GM18511 (cell line): ENCODE measurements at regions not wholly inside any gene's neighbourhood (a gene's known extent, or its start where the extent isn't known, plus 50 kb on each side); places are given as distances from the start of the nearest gene placed in this dataset.
"Not testable (repeated sequence)": the region's sequence is repeated elsewhere in the genome, so short reads cannot be mapped to it uniquely, and the experiment has no call there.

Source experiments
- ATAC-seq: cut with Tn5 transposase; IDR thresholded peaks from one replicate; pipeline ENCODE4 v1.9.1; 2021; ENCODE audit warnings: mild to moderate bottlenecking, moderate library complexity; ENCODE audit not compliant: unreplicated experiment

DNA sequence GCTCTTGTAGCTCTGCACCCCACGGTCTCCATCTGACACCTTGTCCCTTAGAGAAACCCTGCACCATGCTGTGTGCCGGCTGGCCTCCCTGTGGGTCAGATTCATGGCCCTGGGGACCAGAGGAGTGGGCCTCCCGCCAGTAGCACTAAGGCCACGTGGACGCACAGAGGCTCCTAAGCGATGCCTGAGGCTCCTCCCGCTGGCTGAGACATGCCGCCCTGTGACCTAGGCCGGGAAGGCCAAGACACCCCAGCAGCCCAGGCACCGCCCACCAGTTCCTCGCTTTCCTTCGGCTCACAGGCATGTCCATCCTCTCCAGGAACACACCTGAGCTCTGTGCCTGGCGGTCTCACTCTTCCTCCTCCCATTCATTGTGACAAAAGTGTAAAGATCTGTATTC, 311.0 kb downstream of the THBS2 start:
- ATAC-seq: no peak

DNA sequence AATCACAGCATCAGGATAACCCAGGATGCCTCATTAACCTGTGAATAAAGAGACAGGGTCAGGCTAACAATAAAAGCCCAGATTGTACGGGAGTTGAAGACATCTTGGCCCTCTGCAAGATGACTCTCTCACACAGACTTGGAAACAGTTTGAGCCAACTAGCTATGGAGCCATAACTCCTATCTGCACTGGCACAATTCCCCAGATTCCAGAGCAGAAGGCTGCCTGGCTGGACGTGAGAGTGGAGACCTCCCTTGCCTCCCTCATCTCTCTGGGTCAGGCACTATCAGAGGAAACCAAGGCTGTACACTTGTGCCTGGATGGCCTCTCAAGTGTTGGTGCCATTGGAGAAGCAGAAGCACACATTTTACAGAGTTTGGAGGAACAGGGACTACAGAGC, 312.6 kb downstream of the THBS2 start:
- ATAC-seq: no peak

DNA sequence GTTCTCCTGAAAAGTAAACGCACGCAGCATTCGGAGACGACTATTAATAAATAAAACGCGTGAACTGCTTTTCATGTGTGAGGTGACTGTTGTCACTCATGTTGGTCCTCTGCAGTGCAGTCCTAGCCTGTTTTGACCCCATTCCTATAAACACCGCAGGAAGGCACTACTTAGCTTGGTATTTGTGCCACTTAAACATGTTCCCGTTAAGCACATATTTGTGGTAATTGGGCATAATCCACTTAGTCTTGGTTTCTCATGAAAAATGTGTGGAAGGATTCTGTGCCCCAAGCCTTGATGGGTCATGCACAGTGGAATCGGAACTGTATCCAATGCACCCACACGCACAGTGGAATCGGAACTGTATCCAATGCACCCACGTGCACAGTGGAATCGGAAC, 313.9 kb downstream of the THBS2 start:
- no peak for ATAC-seq

DNA sequence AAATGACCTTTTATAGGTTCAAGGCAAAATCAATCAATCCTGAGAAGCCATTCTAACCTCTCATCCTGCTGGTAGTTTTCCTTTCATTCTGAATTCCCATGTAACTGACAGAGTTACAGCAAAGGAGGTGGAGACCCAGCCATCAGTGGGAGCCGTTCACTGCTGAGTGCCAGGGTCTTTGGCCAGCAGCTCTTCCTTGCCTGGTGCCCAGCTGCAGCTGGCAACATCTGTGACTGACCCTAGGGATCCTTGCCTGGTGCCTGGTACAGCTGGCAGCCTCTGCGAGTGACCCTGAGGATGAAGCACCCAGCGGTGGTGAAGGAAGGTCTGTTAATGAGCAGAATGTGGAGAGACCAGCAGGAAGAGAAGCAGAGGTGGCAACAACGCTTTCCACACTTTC, 314.6 kb downstream of the THBS2 start:
- no peak for ATAC-seq

DNA sequence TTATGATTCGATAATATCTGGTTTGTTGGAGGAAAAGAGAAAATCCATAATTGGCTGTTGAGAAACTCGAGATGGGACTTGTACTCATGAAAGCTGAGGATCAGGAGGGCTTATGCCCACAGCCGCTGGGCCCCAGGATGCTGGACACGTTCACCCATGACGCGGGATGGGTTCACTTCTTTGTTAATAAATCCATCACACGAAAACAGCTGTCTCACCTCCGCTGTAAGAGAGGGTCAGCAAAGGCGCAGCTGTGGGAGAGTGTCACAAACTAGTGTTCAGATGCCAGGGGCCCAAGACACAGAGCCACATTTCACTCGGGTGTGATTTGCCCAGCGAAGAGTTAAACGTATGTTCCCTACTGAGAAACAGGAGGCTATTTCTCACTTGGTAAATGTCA, 315.1 kb downstream of the THBS2 start:
- ATAC-seq: no peak

DNA sequence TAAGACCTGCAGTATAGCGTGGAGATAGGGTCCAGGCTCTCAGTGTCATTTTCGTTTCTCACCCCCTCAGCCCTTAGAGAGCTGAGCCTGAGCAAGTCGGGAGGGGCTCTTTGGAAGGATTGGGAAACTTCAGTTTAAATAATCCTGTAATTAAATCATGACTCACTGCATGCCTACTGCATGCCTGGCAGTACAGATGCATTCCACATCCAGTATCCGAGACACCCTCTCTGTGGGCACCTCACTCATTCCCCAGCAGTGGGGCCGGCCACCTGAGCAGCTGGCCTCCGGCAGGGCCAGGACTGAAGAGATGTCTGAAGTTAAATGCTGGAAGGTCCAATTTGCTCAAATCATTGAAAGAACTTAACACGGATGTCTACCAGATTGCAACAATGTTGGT, 316.6 kb downstream of the THBS2 start:
- no peak for ATAC-seq

DNA sequence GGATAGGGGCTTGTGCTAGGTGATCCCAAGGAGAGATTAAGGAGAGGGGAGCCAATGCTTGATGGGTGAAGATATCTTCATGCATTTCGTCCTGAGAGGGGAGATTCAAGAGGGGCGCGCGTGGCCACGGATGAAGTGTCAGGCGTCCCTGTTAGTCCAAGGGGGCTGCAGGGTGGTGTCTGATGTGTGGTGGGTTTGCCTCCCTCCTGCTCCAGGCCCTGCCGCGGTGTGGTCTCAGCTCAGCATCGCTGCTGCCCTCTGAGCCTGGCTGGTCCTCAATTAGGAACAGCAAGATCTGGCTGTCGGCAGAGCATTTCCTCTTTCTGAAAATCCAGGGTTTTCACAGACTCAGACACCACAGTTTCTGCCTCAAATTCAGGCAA, 318.0 kb downstream of the THBS2 start:
- no peak for ATAC-seq

DNA sequence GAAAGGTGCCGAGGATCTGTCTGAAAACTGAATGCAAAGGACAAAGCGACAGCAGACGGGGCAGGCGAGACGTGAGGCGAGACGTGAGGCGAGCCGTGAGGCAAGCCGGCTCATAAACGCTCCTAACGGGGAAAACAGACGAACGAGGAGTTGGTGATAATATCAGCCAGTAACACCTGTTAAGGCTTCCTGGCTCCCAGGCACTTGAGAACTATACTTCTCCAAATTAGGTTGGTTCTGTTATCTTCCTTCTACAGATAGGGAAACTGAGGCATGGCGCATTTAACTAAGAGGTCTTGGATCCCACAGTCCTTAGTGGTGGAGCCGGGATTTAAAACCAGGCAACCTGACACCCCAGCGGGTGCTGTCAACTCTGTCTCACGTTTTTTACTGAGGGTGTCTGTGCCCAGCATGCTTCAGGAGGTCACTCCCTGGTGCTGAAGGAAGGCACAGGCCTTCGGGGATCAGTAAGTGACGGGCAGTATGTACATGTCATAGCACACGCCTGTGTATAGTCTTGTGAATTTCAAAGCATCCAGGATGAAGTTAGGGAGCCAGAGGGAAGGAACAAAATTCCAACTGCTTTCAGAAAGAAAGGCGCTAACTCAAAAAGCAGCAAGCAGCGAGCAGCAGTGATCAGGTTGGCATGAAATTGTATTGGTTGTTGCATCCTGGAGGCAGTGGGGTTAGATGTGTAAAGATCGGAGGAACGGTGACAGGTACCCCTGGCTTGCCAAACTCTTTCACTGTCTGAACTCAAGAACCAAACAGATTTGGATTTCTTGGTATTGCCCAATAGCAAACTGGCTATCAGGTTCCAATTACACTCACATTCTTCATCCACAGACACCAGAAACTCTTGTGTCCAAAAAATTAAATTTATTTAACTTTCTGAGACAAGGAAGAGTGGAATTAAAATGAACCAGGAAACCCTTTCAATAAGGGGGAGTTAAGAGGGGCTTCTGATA, 318.7 kb downstream of the THBS2 start:
- ATAC-seq: no peak

DNA sequence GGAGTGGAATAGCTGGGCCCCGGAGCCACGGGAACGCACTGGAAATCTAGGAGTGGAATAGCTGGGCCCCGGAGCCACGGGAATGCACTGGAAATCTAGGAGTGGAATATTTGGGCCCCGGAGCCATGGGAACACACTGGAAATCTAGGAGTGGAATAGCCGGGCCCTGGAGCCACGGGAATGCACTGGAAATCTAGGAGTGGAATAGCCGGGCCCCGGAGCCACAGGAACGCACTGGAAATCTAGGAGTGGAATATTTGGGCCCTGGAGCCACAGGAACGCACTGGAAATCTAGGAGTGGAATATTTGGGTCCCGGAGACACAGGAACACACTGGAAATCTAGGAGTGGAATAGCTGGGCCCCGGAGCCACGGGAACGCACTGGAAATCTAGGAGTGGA, 321.5 kb downstream of the THBS2 start:
- not testable (repeated sequence) for ATAC-seq

DNA sequence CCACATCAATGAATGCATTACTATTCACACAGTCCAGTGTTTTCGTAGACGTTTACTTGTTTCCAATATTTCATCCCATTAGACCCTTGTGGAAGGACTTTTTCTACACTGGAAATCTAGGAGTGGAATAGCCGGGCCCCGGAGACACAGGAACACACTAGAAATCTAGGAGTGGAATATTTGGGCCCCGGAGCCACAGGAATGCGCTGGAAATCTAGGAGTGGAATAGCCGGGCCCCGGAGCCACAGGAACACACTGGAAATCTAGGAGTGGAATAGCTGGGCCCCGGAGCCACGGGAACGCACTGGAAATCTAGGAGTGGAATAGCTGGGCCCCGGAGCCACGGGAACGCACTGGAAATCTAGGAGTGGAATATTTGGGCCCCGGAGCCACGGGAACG, 322.6 kb downstream of the THBS2 start:
- not testable (repeated sequence) for ATAC-seq

DNA sequence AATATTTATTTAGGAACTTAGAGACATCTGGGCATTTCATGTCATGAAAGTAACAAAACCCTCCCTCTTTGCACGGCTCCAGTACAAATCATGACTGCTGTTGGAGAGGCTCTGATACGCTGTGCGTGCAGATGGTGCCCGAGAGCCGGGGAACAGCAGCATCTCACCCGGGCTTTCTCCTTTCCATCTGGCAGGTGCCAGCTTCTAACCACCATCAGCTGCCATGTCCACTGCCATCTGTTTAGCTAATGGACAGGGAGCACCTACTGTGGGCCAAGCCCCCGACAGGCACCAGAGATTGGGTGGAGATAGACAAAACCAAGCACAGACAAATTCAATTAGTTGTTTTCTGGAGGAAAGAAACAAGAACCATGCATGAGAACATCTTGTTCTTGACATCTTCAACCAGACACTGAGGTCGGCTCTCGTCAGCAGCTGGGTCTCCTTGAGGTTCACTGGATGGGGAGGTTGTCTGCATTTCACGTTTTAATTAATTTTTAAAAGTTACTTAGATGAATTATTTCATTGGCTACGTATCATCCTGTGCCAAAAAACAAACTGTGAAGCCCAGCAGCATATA, 323.7 kb downstream of the THBS2 start:
- ATAC-seq: no peak

DNA sequence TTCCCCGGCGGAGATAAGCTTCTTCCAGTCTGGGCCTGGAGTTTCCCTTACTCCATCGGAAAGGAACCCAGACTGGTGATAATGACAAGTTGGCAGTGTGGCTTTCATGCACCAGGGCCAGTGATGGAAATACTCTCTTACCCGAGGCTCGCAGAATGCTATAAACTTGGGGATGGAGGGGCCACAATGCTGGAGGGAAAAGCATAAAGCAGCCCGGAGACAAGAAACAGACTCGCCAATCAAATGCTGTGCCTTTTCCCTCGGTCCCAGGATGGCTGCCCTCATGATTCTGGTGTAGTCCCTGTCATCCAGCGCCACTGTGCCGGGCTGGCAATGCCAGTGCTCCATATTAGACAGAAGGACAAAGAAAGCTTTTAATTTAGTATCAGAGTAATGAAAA, 325.6 kb downstream of the THBS2 start:
- ATAC-seq: no peak

DNA sequence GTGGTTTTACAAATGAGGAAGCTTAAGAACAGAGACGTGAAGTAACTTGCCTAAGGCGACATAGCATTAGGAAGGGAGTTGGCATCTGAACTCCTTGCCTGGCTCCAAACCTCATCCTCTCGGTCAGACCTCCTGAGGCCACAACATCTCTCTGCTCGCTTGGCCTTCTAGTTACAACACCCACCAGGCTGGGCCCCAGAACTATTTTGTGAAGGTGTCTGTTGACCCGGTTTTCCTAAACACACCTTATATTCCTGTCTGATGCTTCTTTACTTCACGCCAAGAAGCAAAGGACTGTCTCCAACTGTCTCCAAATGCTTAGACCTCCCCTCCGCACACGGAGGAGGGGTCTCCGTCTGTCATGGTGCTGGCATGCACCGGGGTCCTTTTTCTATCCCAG, 326.6 kb downstream of the THBS2 start:
- no peak for ATAC-seq

DNA sequence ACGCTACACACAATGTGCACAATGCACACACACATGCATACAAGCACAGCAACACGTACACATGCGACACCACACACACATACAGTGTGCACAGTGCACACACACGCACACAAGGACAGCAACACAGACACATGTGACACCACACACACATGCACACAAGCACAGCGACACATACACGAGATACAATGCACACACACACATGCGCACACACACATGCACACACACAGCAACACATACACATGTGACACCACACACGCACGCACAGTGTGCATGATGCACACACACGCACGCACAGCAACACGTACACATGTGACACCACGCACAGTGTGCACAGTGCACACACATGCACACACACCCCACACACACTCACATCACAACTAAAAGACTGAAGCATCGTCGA, 327.3 kb downstream of the THBS2 start:
- no peak for ATAC-seq

DNA sequence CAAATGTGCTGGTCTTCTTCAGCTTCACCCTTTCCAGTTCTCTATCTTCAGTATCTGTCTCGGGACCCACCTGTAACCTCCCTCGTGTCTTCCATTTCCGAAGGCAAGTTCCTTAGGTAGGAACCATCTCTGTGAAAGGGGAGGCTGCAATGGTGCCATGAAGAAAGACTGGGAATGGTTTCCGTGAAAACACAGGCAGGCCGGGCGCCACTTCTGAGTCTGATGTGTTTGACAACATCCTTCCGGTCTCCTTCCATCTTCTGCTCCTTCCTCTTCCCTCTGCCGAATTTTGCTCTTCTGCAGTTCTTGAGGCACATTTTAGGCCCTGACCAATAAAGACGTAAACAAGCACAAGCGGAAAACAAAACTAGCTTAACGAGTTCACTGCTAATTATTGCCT, 328.0 kb downstream of the THBS2 start:
- ATAC-seq: no peak

DNA sequence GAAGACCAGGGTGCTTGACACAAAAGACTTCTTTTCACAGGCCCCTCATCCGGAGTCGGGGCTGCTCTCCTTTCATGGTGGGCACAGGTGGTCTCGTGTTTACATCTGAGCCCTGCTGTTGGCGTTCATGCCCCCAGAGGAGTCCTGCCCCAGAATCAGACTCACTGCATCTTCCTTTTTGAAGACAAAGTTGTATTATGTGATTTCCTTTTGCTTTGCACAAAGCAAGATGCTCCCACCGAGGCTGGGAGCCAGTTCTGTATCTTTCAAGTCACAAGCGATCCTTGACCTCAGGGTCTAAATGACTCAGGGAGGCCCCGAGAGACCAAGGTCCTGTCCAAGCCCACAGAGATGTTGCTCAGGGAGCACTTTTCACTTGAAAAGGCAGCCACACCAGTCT, 330.5 kb downstream of the THBS2 start:
- ATAC-seq: no peak

DNA sequence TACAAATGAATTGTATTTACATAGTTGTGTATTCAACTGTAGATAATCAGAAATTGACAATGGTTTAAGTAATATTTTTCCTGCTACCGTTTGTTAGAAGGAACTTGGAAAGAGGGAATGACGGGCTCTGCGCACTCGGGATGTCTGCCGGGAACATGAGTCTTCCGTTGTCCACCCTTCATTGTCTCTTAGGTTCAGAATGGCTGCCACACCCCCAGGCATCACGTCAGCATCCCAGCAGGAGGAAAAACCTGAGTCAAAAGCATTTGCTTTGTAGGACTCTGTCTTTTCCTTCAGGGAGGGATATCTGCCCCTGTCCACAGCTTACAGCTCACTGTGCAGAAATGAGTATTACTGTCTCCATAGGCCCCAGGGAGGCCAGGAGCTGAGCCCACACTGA, 331.2 kb downstream of the THBS2 start:
- ATAC-seq: no peak

DNA sequence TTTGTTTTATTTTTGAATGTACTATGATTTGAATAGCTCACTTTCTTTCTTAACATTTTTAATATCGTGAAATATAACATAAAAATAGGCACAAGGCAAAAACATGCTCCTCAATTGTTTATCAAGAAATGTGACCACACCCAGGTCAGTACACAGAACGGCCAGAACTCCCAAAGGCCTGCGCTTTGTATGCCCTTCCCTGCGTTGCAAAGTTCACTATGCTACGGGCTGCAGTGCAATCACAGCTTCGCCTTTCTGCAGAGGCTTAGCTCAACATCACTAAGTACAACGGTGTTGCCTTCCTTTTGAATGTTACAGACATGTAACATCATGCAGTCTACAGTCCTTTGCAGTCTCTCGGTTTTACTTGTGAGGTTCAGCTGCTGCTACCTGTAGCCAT, 333.4 kb downstream of the THBS2 start:
- ATAC-seq: no peak

DNA sequence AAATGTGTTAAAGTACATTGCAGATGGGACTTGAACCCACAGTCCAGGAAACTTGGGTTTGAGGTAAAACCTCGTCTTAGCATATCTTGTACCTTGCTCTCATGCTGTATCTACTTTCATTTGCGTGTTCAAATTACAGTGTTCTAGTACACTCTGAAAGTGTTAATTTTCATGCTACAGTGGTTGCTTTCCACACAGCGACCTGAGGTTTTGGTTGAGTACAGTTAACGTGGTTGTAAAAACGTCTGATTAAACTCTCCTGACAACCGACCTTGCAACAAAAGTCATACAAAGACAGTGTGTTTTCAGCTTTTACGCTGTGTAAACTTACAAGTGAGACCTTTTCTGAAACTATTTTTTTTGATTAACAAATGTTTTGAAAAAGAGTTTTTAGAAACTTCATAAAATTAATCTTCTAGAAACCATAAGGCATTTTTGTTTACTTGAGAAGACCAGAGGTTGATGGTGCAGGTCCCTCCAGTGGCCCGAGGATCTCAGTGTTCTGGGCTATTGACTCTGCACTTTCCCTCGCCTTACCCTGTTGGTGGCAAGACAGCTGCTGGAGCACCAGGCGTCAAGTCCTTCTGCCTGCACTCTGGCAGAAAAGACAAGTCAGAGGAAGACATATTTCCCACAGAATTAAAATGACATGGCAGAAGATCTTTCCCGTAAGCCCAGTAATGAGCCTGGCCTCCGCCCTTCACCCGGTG, 334.0 kb downstream of the THBS2 start:
- no peak for ATAC-seq

DNA sequence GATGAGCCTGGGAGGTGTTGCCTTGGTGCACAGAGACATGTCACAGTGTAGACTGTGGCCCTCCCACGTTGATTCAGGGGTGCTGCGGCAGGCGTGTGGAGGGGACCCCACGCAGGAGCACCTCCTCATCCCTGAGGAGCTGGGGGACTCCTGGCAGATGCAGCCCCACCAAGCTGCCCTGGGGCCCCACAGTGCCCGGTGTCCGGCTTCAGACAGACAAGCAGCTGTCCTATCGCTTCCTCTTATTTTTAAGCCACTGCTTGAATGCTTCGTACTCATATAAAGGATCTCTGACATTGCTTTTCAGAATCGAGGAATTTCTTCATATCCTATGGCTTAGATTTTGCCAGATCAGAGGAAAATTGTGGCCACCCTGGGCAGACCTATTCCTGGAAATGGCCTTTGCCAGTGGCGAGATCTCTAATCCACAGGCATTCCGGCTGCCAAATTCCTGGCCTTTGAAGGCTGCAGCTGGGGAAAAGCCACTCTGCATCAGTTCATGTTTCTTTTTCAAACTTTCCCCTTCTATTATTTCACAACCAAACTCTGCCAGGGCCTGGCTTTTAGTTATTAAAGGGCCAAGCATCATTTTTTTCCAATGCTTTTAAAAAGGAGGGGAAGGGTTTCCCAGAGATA, 337.0 kb downstream of the THBS2 start:
- ATAC-seq: no peak

DNA sequence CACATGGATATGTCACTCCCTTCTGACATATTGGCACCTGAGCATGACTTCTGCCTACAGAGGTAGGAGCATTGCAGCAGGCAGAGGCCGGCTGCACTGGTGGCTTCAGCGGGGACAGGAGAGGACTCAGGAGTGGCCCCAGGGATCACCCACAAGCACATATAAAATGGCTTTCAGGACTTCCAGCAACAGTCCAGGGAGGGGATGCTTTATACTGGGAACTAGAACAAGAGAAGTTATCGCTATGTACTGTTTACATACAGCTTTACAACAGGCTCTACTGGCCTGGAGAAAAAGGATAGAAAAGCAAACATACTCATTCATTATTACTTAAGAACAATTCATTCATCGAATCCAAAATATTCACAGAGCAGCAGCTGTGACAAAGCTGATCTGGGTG, 337.8 kb downstream of the THBS2 start:
- no peak for ATAC-seq

DNA sequence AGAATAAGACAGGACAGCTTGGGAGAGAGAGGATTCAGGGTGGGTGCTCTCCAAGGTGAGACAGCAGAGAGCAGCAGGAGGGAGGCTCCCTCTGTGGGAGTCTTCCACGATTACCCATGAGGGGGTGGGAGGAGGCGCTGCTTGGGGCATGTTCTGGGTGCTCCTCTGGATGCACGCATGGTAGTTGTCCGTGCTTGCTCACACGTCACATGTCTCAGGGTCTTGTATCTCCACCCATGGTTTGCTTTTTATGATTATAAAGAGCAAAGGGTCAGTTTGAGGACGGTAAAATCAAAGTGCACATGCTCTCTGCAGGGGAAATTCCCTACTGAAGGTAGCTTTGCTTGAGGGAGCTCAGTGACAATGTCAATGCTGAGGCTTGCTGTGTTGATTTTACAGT, 338.4 kb downstream of the THBS2 start:
- no peak for ATAC-seq
